Common myeloid progenitor, CD34-positive (primary cell): ENCODE measurements at regions not wholly inside any gene's neighbourhood (a gene's known extent, or its start where the extent isn't known, plus 50 kb on each side); places are given as distances from the start of the nearest gene placed in this dataset.

Experiments
- CTCF ChIA-PET: fragments of 350-600 bp; sonication (Branson Sonifier 250); formaldehyde crosslinking; loops from one replicate; lab custom pipeline; 2021; ENCODE audit warnings: antibody characterized with exemption; lab: Charles Lee
- POLR2A ChIA-PET: fragments of 350-600 bp; sonication (Branson Sonifier 250); formaldehyde crosslinking; loops from one replicate; lab custom pipeline; 2021; ENCODE audit warnings: antibody characterized with exemption; lab: Charles Lee
- DNase-seq, 3 donors: peaks; one replicate each; pipeline versions ENCODE4 v3.0.0 to v3.0.0-alpha.2; 2013
- H3K27ac ChIP-seq, 2 experiments: 1 replicate in 1 of 2; 2 replicates in 1 of 2; pipeline ENCODE4 v1.7.0; 2013; ENCODE audit warnings: inconsistent platforms in 2 of 2, low read length in 2 of 2, mild to moderate bottlenecking in 2 of 2, low read depth in 1 of 2, moderate library complexity in 1 of 2; ENCODE audit not compliant: severe bottlenecking in 2 of 2, insufficient read depth in 1 of 2, poor library complexity in 1 of 2
- H3K27me3 ChIP-seq, 5 experiments: replicated peaks in 2 of 5; 1 replicate in 3 of 5; 2 replicates in 2 of 5; pipeline versions ENCODE4 v1.6.1 to v1.7.0; 2013; ENCODE audit warnings: low read length in 4 of 5, mild to moderate bottlenecking in 2 of 5, moderate library complexity in 2 of 5, inconsistent platforms in 1 of 5; ENCODE audit not compliant: insufficient read depth in 5 of 5, control insufficient read depth in 4 of 5
- H3K36me3 ChIP-seq, 4 experiments: 1 replicate in 2 of 4; 2 replicates in 2 of 4; pipeline versions ENCODE4 v1.6.1 to v1.7.0; 2013; ENCODE audit warnings: low read length in 3 of 4, control low read depth in 1 of 4, mild to moderate bottlenecking in 1 of 4; ENCODE audit not compliant: control insufficient read depth in 4 of 4, insufficient read depth in 4 of 4
- H3K4me1 ChIP-seq, 4 experiments: 1 replicate in 3 of 4; 2 replicates in 1 of 4; pipeline versions ENCODE4 v1.6.1 to v1.7.1; 2013; ENCODE audit warnings: low read length in 3 of 4, mild to moderate bottlenecking in 3 of 4, control low read depth in 1 of 4, inconsistent platforms in 1 of 4, moderate library complexity in 1 of 4; ENCODE audit not compliant: control insufficient read depth in 4 of 4, insufficient read depth in 4 of 4; ENCODE audit errors: control extremely low read depth in 1 of 4
- H3K4me3 ChIP-seq, 7 experiments: 1 replicate in 4 of 7; 2 replicates in 3 of 7; pipeline versions ENCODE4 v1.5.1 to v1.7.0; 2013; ENCODE audit warnings: mild to moderate bottlenecking in 7 of 7, low read length in 6 of 7, moderate library complexity in 6 of 7, inconsistent platforms in 2 of 7, low read depth in 2 of 7, control low read depth in 1 of 7; ENCODE audit not compliant: insufficient read depth in 4 of 7, control insufficient read depth in 1 of 7; ENCODE audit errors: extremely low read depth in 1 of 7
- H3K9me3 ChIP-seq, 5 experiments: 1 replicate in 4 of 5; 2 replicates in 1 of 5; pipeline versions ENCODE4 v1.6.1 to v1.7.1; 2013; ENCODE audit warnings: low read length in 4 of 5, mild to moderate bottlenecking in 2 of 5, inconsistent platforms in 1 of 5, low read depth in 1 of 5, moderate library complexity in 1 of 5; ENCODE audit not compliant: control insufficient read depth in 4 of 5, insufficient read depth in 2 of 5; ENCODE audit errors: control extremely low read depth in 1 of 5
- WGBS: methylation state at CpG from one replicate; pipeline ENCODE4 v1.1.5; 2013; ENCODE audit not compliant: insufficient coverage; 5-methylcytosine and 5-hydroxymethylcytosine counted together

DNA sequence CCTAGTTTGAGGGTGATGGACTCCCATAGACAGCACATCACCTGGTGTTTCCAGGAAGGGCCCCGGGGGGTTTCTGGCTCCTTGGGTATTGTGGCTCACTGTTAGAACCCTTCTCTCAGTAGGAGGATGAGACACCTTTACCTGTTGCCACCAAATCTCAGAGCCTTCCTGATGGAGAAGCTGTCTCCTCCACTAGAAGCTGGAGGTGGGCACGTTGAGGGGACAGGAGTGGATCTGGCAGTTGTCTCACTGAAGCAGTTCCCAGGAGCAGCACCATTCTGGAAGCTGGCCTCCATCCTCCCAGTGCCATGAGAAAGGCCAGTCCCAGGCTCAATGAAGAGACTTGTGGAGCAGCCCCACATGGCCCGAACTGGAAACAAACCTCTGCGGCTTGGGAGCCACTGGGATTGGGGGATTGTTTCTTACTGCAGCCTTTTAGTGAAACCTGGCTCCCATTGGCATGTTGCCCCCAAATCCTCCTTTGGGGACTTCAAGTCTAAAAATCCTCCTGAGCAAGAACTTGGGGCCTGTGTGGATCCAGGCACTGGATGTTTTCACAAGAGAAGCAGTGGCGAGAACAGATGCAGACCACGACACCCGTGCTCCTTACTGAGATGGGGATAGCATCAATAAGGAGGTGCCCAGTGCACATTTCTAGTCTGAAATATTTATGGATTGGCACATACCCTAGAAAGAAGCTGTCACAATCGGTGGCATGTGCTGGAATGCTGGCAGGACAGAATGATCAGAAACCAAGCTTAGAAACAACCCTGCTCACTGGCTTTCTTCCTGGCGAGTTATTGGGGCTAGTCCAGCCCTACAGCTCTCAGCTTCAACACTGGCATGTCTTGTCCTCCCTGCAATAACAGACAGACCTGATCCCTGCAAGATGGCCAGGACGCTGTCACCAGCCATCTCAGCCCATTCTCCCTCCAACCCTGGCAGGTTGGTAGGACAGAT lies 223.7 kb upstream of the AJAP1 start:
- no peak for DNase-seq
- no peaks in the 10 kb centered on the region for H3K27me3 ChIP-seq
- H3K36me3 ChIP-seq, result no peaks in the 10 kb centered on the region
- CTCF ChIA-PET, result no interaction called here
- no peaks in the 10 kb centered on the region for H3K4me1 ChIP-seq
- POLR2A ChIA-PET, result no interaction called here
- no peak overlapping the region for H3K4me3 ChIP-seq
- H3K9me3 ChIP-seq, result peaks cover 0 to 3% (median 0%) of the 10 kb centered on the region in 5 experiments
- 92% methylated on average over 10 of the region's 10 CpGs for WGBS
- no peak overlapping the region for H3K27ac ChIP-seq

- WGBS, result 90% methylated on average over 4 of the region's 6 CpGs
- no peak overlapping the region for H3K4me3 ChIP-seq
- no peaks in the 10 kb centered on the region for H3K27me3 ChIP-seq
- H3K9me3 ChIP-seq, result no peaks in the 10 kb centered on the region
- H3K4me1 ChIP-seq, result no peaks in the 10 kb centered on the region
- no peaks in the 10 kb centered on the region for H3K36me3 ChIP-seq
- ChIA-PET CTCF (no interaction called here), POLR2A (no interaction called here)
- DNase-seq, result no peak
- H3K27ac ChIP-seq, result no peak overlapping the region
These were observed 222.9 kb upstream of the AJAP1 start for GRCh38 chr1:4431491-4431890.

GRCh38 chr1:4433075-4433474 lies 221.3 kb upstream of the AJAP1 start:
- CTCF ChIA-PET, result no interaction called here
- Histone ChIP-seq H3K36me3 (no peaks in the 10 kb centered on the region), H3K4me3 (no peak overlapping the region), H3K27ac (no peak overlapping the region), H3K27me3 (no peaks in the 10 kb centered on the region), H3K9me3 (no peaks in the 10 kb centered on the region), H3K4me1 (no peaks in the 10 kb centered on the region)
- DNase-seq, result no peak
- POLR2A ChIA-PET, result no interaction called here
- 95% methylated on average over 6 of the region's 7 CpGs for WGBS

DNA sequence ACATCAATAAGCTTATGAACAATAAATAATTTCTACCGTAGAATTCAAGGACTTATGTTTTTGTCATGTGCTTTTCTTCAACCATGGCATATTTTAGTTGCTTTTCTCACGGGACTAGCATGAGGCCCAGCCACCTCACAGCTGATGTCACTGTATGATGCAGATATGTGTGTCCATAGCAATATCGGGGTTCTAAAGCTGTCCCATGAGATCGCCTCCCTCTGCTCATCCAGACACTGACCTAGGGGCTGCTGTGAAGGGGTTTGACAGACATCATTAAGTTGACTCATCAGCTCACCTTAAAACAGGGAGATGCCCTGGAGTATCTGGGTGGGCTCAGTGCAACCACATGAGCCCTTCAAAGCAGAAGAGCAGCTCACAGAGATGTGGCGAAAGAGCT lies 210.3 kb upstream of the AJAP1 start:
- POLR2A ChIA-PET, result no interaction called here
- WGBS, result 93% methylated on average over 5 of the region's 5 CpGs
- CTCF ChIA-PET, result no interaction called here

GRCh38 chr1:4447778-4448420 lies 206.5 kb upstream of the AJAP1 start:
- H3K36me3 ChIP-seq, result no peaks in the 10 kb centered on the region
- ChIA-PET CTCF (no interaction called here), POLR2A (no interaction called here)
- WGBS, result 68% methylated on average over 7 of the region's 11 CpGs
- H3K4me1 ChIP-seq, result no peaks in the 10 kb centered on the region
- no peak overlapping the region for H3K4me3 ChIP-seq
- no peak for DNase-seq
- H3K9me3 ChIP-seq, result no peaks in the 10 kb centered on the region
- no peak overlapping the region for H3K27ac ChIP-seq
- H3K27me3 ChIP-seq, result peaks cover 0 to 39% (median 6%) of the 10 kb centered on the region in 5 experiments

More for the DNA sequence above, 210.3 kb upstream of the AJAP1 start:
- H3K27ac ChIP-seq, result no peak overlapping the region
- H3K27me3 ChIP-seq, result peaks cover 0 to 41% (median 6%) of the 10 kb centered on the region in 5 experiments
- no peaks in the 10 kb centered on the region for H3K36me3 ChIP-seq
- H3K4me3 ChIP-seq, result no peak overlapping the region
- no peaks in the 10 kb centered on the region for H3K9me3 ChIP-seq
- no peak for DNase-seq
- H3K4me1 ChIP-seq, result no peaks in the 10 kb centered on the region

GRCh38 chr1:4449972-4450371 lies 204.4 kb upstream of the AJAP1 start:
- Histone ChIP-seq H3K27ac (no peak overlapping the region), H3K4me1 (no peaks in the 10 kb centered on the region), H3K36me3 (no peaks in the 10 kb centered on the region), H3K27me3 (peaks cover 0 to 35% (median 6%) of the 10 kb centered on the region in 5 experiments), H3K9me3 (peaks cover 0 to 3% (median 0%) of the 10 kb centered on the region in 5 experiments), H3K4me3 (no peak overlapping the region)
- ChIA-PET CTCF (no interaction called here), POLR2A (no interaction called here)
- no peak for DNase-seq
- 93% methylated on average over 2 of the region's 5 CpGs for WGBS

- Histone ChIP-seq H3K27ac (no peak overlapping the region), H3K4me1 (no peaks in the 10 kb centered on the region), H3K9me3 (peaks cover 0 to 6% (median 2%) of the 10 kb centered on the region in 5 experiments), H3K27me3 (peaks cover 0 to 14% (median 0%) of the 10 kb centered on the region in 5 experiments), H3K4me3 (no peak overlapping the region), H3K36me3 (no peaks in the 10 kb centered on the region)
- no CpG with 5 or more reads among the region's 1 CpG for WGBS
- ChIA-PET CTCF (no interaction called here), POLR2A (no interaction called here)
- DNase-seq, result no peak
These were observed 201.7 kb upstream of the AJAP1 start for GRCh38 chr1:4452701-4453100.
